ENCODE measurements at regions not wholly inside any gene's neighbourhood (a gene's known extent, or its start where the extent isn't known, plus 50 kb on each side); places are given as distances from the start of the nearest gene placed in this dataset.

DNA sequence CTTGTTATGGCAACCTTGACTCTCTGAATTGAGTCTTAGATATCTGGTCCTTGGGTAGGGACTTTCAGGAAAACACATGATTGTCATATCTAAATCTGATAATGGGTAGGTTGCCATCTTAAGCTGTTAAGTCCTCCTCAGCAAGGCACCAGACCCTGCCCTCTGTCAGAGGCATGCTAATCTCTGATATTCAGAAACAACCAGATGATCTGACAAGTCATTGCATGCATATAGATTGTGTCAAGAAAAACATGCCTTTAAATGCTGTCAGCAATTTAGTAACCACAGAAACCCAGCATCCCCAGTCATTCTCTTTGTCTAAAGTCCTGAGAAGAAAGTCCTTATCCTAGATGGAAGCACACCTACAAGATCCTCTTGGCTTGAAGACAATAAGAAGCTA, 149.1 kb downstream of the EDN1 start:
- no peak for DNase-seq

DNA sequence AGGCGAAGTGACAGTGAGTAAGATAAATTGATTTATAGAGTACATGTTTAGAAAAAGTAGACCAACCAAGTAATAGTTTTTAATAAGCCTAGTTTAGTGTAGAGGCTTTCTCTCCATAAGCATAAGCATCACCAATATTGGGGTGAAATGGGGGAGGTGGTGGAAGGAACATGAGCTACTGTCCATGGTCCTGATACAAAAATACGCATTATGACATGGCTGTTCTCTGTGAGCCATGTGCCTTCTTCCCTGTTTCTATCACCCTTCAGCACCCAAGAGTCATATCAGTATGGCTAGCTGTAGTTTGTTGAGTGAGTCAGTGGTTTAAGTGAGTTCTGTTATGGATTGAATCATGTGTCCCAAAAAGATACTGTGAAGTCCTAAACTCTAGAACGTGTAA, 150.8 kb downstream of the EDN1 start:
- intact Hi-C loops (cut with DNase I) = no loop called here

More for the DNA sequence above, 149.1 kb downstream of the EDN1 start:
- intact Hi-C loops (cut with DNase I) = no loop called here
- no peaks in the 10 kb centered on the region for H3K27me3 ChIP-seq
- H3K9me3 ChIP-seq = no peaks in the 10 kb centered on the region
- no peaks in the 10 kb centered on the region for H3K36me3 ChIP-seq
- no peak overlapping the region for H3K27ac ChIP-seq
- FAIRE-seq (no peak), ATAC-seq (no peak)
- no peaks in the 10 kb centered on the region for H3K4me1 ChIP-seq
- TF ChIP-seq, protein P1, sequence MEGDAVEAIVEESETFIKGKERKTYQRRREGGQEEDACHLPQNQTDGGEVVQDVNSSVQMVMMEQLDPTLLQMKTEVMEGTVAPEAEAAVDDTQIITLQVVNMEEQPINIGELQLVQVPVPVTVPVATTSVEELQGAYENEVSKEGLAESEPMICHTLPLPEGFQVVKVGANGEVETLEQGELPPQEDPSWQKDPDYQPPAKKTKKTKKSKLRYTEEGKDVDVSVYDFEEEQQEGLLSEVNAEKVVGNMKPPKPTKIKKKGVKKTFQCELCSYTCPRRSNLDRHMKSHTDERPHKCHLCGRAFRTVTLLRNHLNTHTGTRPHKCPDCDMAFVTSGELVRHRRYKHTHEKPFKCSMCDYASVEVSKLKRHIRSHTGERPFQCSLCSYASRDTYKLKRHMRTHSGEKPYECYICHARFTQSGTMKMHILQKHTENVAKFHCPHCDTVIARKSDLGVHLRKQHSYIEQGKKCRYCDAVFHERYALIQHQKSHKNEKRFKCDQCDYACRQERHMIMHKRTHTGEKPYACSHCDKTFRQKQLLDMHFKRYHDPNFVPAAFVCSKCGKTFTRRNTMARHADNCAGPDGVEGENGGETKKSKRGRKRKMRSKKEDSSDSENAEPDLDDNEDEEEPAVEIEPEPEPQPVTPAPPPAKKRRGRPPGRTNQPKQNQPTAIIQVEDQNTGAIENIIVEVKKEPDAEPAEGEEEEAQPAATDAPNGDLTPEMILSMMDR (IDR thresholded peaks at IDR 0.05) = no peak
- no peak overlapping the region for H3K4me3 ChIP-seq

DNA sequence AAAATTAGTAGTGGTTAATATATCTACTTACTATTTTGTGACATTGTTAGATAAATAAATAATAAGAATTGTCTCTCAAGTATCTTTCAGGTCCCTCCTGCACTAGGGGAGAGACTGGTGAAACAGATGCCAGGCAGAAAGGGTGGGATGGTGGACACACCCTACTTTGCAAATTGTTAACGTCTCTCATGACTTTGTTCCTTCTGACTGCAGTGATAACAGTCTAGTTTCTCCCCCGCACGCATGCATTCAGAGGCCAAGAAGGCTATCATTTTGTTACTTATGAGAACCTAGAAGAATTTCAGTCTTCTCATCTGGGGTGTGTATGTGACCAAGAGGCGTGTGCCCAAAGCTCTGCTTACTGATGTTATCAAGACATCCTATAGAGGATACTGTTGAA, 152.3 kb downstream of the EDN1 start:
- 67 to 79% methylated on average over 4 of the region's 4 CpGs for WGBS, 2 donors
- intact Hi-C loops (cut with DNase I) = no loop called here
- Histone ChIP-seq H3K36me3 (no peaks in the 10 kb centered on the region), H3K27me3 (no peaks in the 10 kb centered on the region), H3K4me1 (no peaks in the 10 kb centered on the region), H3K4me3 (no peak overlapping the region), H3K27ac (no peak overlapping the region), H3K9me3 (no peaks in the 10 kb centered on the region)
- TF ChIP-seq, protein P1 (IDR thresholded peaks at IDR 0.05) = no peak
- FAIRE-seq (no peak), DNase-seq (no peak), ATAC-seq (no peak)

More for the DNA sequence above, 150.8 kb downstream of the EDN1 start:
- 87 to 90% methylated on average over 3 of the region's 3 CpGs for WGBS, 2 donors
- Histone ChIP-seq H3K27ac (no peak overlapping the region), H3K27me3 (no peaks in the 10 kb centered on the region), H3K4me1 (no peaks in the 10 kb centered on the region), H3K9me3 (no peaks in the 10 kb centered on the region), H3K4me3 (no peak overlapping the region), H3K36me3 (no peaks in the 10 kb centered on the region)
- no peak for FAIRE-seq
- DNase-seq = no peak
- TF ChIP-seq, protein P1 (IDR thresholded peaks at IDR 0.05) = no peak
- no peak for ATAC-seq

DNA sequence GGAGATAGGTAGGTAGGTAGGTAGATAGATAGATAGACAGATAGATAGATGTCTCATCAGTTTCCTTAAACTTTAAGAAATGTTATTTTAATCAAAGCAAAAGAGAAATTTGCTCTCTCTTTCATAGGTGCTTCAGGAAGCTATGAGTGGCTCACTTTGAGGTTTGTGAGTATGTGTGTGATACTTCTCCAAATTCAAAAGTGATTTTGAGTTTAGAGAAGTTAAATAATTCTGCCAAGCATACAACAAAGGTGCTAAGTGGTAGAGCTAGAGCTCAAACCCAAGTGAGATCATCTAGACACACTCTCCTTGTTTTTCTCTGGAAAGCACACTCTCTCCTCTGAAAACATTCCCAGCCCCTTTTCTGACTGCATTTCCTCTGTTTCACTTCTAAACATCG, 156.2 kb downstream of the EDN1 start:
- Histone ChIP-seq H3K36me3 (no peaks in the 10 kb centered on the region), H3K9me3 (no peaks in the 10 kb centered on the region), H3K4me3 (no peak overlapping the region), H3K27me3 (no peaks in the 10 kb centered on the region), H3K4me1 (no peaks in the 10 kb centered on the region), H3K27ac (no peak overlapping the region)
- 57 to 64% methylated on average over 1 of the region's 1 CpG for WGBS, 2 donors
- FAIRE-seq (no peak), DNase-seq (no peak), ATAC-seq (no peak)
- TF ChIP-seq, protein P1 (IDR thresholded peaks at IDR 0.05) = no peak
- intact Hi-C loops (cut with DNase I) = no loop called here

DNA sequence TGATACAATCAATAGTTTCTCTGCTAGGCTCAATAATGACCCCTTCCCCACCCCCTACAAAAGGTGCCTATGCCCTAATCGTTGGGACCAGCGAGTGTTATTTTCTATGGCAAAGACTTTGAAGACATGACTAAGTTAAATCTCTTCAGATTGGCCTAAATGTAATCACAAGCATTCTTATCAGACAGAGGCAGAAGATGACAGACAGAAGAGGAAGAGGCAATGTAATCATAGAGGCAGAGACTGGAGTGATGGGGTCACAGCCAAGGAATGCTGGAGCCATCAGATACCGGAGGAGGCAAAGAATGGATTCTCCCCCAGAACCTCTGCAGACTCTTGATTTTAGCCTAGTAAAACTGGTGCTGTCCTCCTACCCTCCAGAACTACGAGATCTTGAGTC, 159.3 kb downstream of the EDN1 start:
- Histone ChIP-seq H3K27me3 (no peaks in the 10 kb centered on the region), H3K36me3 (no peaks in the 10 kb centered on the region), H3K4me1 (no peaks in the 10 kb centered on the region), H3K4me3 (no peak overlapping the region), H3K9me3 (no peaks in the 10 kb centered on the region), H3K27ac (no peak overlapping the region)
- TF ChIP-seq, protein P1 (IDR thresholded peaks at IDR 0.05) = no peak
- WGBS, 2 donors = 84 to 89% methylated on average over 4 of the region's 4 CpGs
- intact Hi-C loops (cut with DNase I) = no loop called here
- no peak for ATAC-seq
- no peak for FAIRE-seq
- DNase-seq = no peak

Data from pancreas (tissue), 10 donors.